Neural cell (in vitro differentiated cells): ENCODE measurements at regions not wholly inside any gene's neighbourhood (a gene's known extent, or its start where the extent isn't known, plus 50 kb on each side); places are given as distances from the start of the nearest gene placed in this dataset.

Experiments
- H2AFZ ChIP-seq: fragments of 200-600, 300-800 bp; sonication (generic), shearing (Covaris generic); 2 replicates; pipeline ENCODE4 v1.6.0; 2014; ENCODE audit warnings: low read depth, mild to moderate bottlenecking, antibody characterized with exemption, low read length, moderate library complexity
- H3F3A ChIP-seq: fragments of 200-600 bp; shearing (Covaris generic); 2 replicates; pipeline ENCODE4 v1.6.1; 2016; ENCODE audit warnings: mild to moderate bottlenecking, moderate library complexity, mixed read lengths, antibody characterized with exemption, low read length; ENCODE audit not compliant: insufficient read depth, poor library complexity, severe bottlenecking
- H3K27ac ChIP-seq: fragments of 200-600, 300-800 bp; sonication (generic), shearing (Covaris generic); 2 replicates; pipeline ENCODE4 v1.5.1; 2014; ENCODE audit warnings: mild to moderate bottlenecking, low read length, moderate library complexity
- H3K27me3 ChIP-seq: fragments of 300-800, 200-600 bp; sonication (generic), shearing (Covaris generic); 2 replicates; pipeline ENCODE4 v1.6.0; 2014; ENCODE audit warnings: mild to moderate bottlenecking, low read depth, low read length, moderate library complexity; ENCODE audit not compliant: insufficient read depth
- H3K36me3 ChIP-seq: fragments of 300-800, 200-600 bp; sonication (generic), shearing (Covaris generic); 2 replicates; pipeline ENCODE4 v1.5.1; 2014; ENCODE audit warnings: mild to moderate bottlenecking, antibody characterized with exemption, low read length, moderate library complexity; ENCODE audit not compliant: insufficient read depth
- H3K4me2 ChIP-seq: fragments of 300-800, 200-600 bp; sonication (generic), shearing (Covaris generic); 2 replicates; pipeline ENCODE4 v1.6.0; 2014; ENCODE audit warnings: mild to moderate bottlenecking, low read length
- H3K4me3 ChIP-seq: fragments of 300-800, 200-600 bp; sonication (generic), shearing (Covaris generic); 2 replicates; pipeline ENCODE4 v1.5.1; 2014; ENCODE audit warnings: mild to moderate bottlenecking, low read length, moderate library complexity
- H3K79me2 ChIP-seq: fragments of 200-600 bp; shearing (Covaris generic); replicated peaks from 2 replicates; pipeline ENCODE4 v1.6.0; 2014; ENCODE audit warnings: mild to moderate bottlenecking, low read length, moderate library complexity; ENCODE audit not compliant: insufficient read depth
- H3K9ac ChIP-seq: fragments of 300-800, 200-600 bp; sonication (generic), shearing (Covaris generic); 2 replicates; pipeline ENCODE4 v1.6.1; 2016; ENCODE audit warnings: mild to moderate bottlenecking, low read length, mixed read lengths
- H3K9me2 ChIP-seq: fragments of 200-600 bp; shearing (Covaris generic); 2 replicates; pipeline ENCODE4 v1.6.1; 2016; ENCODE audit warnings: mild to moderate bottlenecking, low read length, mixed read lengths; ENCODE audit not compliant: insufficient read depth
- H3K9me3 ChIP-seq: fragments of 200-600, 300-800 bp; sonication (generic), shearing (Covaris generic); 2 replicates; pipeline ENCODE4 v1.6.1; 2016; ENCODE audit warnings: mild to moderate bottlenecking, mixed run types, low read length, moderate library complexity, mixed read lengths
- H4K20me1 ChIP-seq: fragments of 200-600 bp; shearing (Covaris generic); 2 replicates; pipeline ENCODE4 v1.6.1; 2016; ENCODE audit warnings: mild to moderate bottlenecking, mixed run types; ENCODE audit not compliant: insufficient read depth
- CTCF ChIP-seq: fragments of 450-650 bp; IDR thresholded peaks from 2 replicates; pipeline ENCODE4 v1.5.1; 2014; ENCODE audit warnings: antibody characterized with exemption, mild to moderate bottlenecking, moderate library complexity; ENCODE audit not compliant: poor library complexity, severe bottlenecking
- EP300 ChIP-seq: fragments of 450-650 bp; conservative IDR thresholded peaks from 2 replicates; pipeline ENCODE4 v1.6.1; 2014; ENCODE audit warnings: antibody characterized with exemption, mild to moderate bottlenecking, moderate library complexity; ENCODE audit not compliant: poor library complexity, severe bottlenecking
- EZH2 ChIP-seq: fragments of 200-600, 300-800 bp; shearing (Covaris generic), sonication (generic); IDR thresholded peaks from 2 replicates; pipeline ENCODE4 v1.6.1; 2014; ENCODE audit warnings: antibody characterized with exemption, low read length, borderline replicate concordance, mild to moderate bottlenecking; ENCODE audit not compliant: insufficient read depth, poor library complexity, severe bottlenecking
- MXI1 ChIP-seq: fragments of 450-650 bp; conservative IDR thresholded peaks from 2 replicates; pipeline ENCODE4 v1.6.1; 2014; ENCODE audit warnings: antibody characterized with exemption, mild to moderate bottlenecking; ENCODE audit not compliant: poor library complexity, severe bottlenecking
- POLR2AphosphoS5 ChIP-seq: IDR thresholded peaks from 2 replicates; pipeline ENCODE4 v1.6.1; 2012
- RAD21 ChIP-seq: fragments of 450-650 bp; conservative IDR thresholded peaks from 2 replicates; pipeline ENCODE4 v1.6.1; 2014; ENCODE audit warnings: antibody characterized with exemption, mild to moderate bottlenecking, moderate library complexity
- REST ChIP-seq: IDR thresholded peaks from 2 replicates; pipeline ENCODE4 v1.6.1; 2012; ENCODE audit warnings: borderline replicate concordance
- SMC3 ChIP-seq: fragments of 450-650 bp; conservative IDR thresholded peaks from 2 replicates; pipeline ENCODE4 v1.6.1; 2014; ENCODE audit warnings: antibody characterized with exemption, mild to moderate bottlenecking, moderate library complexity; ENCODE audit not compliant: poor library complexity
- TAF1 ChIP-seq: IDR thresholded peaks from 2 replicates; pipeline ENCODE4 v1.6.1; 2012; ENCODE audit warnings: low read depth

DNA sequence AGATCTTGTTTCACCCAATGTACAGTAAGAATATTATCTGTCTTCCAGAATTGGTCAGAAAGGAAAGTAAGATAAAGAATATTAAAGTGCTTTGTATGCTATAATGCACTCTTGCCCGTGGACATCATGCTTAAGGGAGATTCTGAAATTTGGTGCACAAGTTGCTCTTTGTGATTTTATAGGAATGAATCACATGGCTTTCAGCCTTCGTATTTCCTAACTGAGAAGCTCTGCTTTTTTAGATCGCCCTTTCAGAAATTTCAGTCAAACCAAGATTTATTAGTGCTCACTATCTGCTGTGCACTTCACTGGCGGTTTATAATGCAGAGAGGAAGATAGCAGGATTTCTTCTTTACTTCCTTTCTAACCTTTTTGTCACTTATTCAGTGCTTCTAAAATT, 1248.5 kb upstream of the LRRN3 start:
- H3K79me2 ChIP-seq, result no peaks in the 10 kb centered on the region
- no peaks in the 10 kb centered on the region for H3K36me3 ChIP-seq
- no peak overlapping the region for H3K4me3 ChIP-seq
- H3K27me3 ChIP-seq, result no peaks in the 10 kb centered on the region
- TF ChIP-seq CTCF (no peak), MXI1 (no peak), TAF1 (no peak), EZH2 (no peak), POLR2AphosphoS5 (no peak), SMC3 (no peak), EP300 (no peak), RAD21 (no peak), REST (no peak)
- peaks cover under 1% of the 10 kb centered on the region for H3F3A ChIP-seq
- no peak overlapping the region for H3K9ac ChIP-seq
- H3K9me3 ChIP-seq, result no peaks in the 10 kb centered on the region
- H2AFZ ChIP-seq, result no peak overlapping the region
- no peaks in the 10 kb centered on the region for H3K9me2 ChIP-seq
- no peak overlapping the region for H3K4me2 ChIP-seq
- H3K27ac ChIP-seq, result no peak overlapping the region
- no peaks in the 10 kb centered on the region for H4K20me1 ChIP-seq

DNA sequence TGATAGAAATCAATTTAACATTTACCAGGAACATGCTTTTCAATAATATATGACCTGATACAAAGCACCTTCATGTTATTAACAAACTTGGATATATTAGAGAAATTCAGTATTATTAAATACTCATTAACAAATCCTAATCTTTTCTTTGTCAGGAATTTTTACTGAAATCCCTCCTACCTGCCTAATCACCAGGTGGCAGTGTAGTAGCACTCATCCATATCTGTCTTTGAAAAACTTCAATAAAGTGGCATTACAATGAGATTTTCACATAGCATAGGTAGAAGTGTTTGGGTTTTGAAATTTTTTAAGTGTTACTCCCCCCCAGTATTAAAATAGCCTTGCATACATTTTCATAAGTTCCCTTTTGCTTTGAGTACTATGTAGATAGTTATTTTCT, 1246.6 kb upstream of the LRRN3 start:
- no peak overlapping the region for H2AFZ ChIP-seq
- H3F3A ChIP-seq, result no peaks in the 10 kb centered on the region
- H3K4me3 ChIP-seq, result no peak overlapping the region
- no peak overlapping the region for H3K27ac ChIP-seq
- H3K9me2 ChIP-seq, result no peaks in the 10 kb centered on the region
- TF ChIP-seq RAD21 (peak; percentile 89), CTCF (peak; percentile 82), EZH2 (no peak), SMC3 (peak; percentile 90), TAF1 (no peak), MXI1 (no peak)
- H3K27me3 ChIP-seq, result no peaks in the 10 kb centered on the region
- no peaks in the 10 kb centered on the region for H3K9me3 ChIP-seq
- no peaks in the 10 kb centered on the region for H4K20me1 ChIP-seq
- H3K4me2 ChIP-seq, result no peak overlapping the region
- no peaks in the 10 kb centered on the region for H3K79me2 ChIP-seq
- no peaks in the 10 kb centered on the region for H3K36me3 ChIP-seq
- H3K9ac ChIP-seq, result no peak overlapping the region
